Spleen (tissue), 11 donors: ENCODE measurements at regions not wholly inside any gene's neighbourhood (a gene's known extent, or its start where the extent isn't known, plus 50 kb on each side); places are given as distances from the start of the nearest gene placed in this dataset.

Experiments
- DNase-seq: peaks from one replicate; pipeline ENCODE4 v3.0.0-alpha.2; 2020
- H3K27ac ChIP-seq, 8 donors: fragments of 200-600 bp; sonication (generic) in 7 of 8; 1 replicate in 4 of 8; 2 replicates in 4 of 8; pipeline versions ENCODE4 v1.5.0 to v1.8.0; 2016 to 2021; ENCODE audit warnings: inconsistent platforms in 4 of 8, mild to moderate bottlenecking in 4 of 8, moderate library complexity in 1 of 8
- H3K27me3 ChIP-seq, 7 donors: fragments of 200-600 bp; sonication (generic) in 6 of 7; replicated peaks in 1 of 7; 1 replicate in 4 of 7; 2 replicates in 3 of 7; pipeline versions ENCODE4 v1.5.0 to v1.8.0; 2016 to 2021; ENCODE audit warnings: inconsistent platforms in 3 of 7, mild to moderate bottlenecking in 1 of 7
- H3K36me3 ChIP-seq, 6 donors: fragments of 200-600 bp; sonication (generic) in 5 of 6; 1 replicate in 4 of 6; 2 replicates in 2 of 6; pipeline versions ENCODE4 v1.5.0 to v1.8.0; 2016 to 2021; ENCODE audit warnings: inconsistent platforms in 2 of 6
- H3K4me1 ChIP-seq, 6 donors: fragments of 200-600 bp; sonication (generic) in 5 of 6; 1 replicate in 3 of 6; 2 replicates in 3 of 6; pipeline versions ENCODE4 v1.5.0 to v1.8.0; 2016 to 2021; ENCODE audit warnings: inconsistent platforms in 3 of 6
- H3K4me3 ChIP-seq, 8 donors: fragments of 200-600 bp; sonication (generic) in 7 of 8; 1 replicate in 4 of 8; 2 replicates in 4 of 8; pipeline versions ENCODE4 v1.5.0 to v1.8.0; 2016 to 2021; ENCODE audit warnings: inconsistent platforms in 4 of 8, mild to moderate bottlenecking in 4 of 8, moderate library complexity in 2 of 8
- H3K9me3 ChIP-seq, 8 donors: fragments of 200-600 bp; sonication (generic) in 7 of 8; 1 replicate in 4 of 8; 2 replicates in 4 of 8; pipeline versions ENCODE4 v1.5.0 to v1.8.0; 2016 to 2021; ENCODE audit warnings: inconsistent platforms in 4 of 8
- CTCF ChIP-seq, 11 experiments: fragments of 200-600 bp in 7 of 11; fragments of 450-650 bp in 4 of 11; sonication (generic) in 4 of 11; IDR thresholded peaks in 8 of 11; conservative IDR thresholded peaks in 3 of 11; 1 replicate in 7 of 11; 2 replicates in 4 of 11; pipeline versions ENCODE4 v1.4.0 to v1.8.0; 2016 to 2021; ENCODE audit warnings: antibody characterized with exemption in 11 of 11, inconsistent platforms in 4 of 11, mild to moderate bottlenecking in 1 of 11
- POLR2A ChIP-seq, 3 donors: fragments of 450-650 bp; IDR thresholded peaks; one replicate each; pipeline ENCODE4 v1.5.1; 2017; ENCODE audit warnings: antibody characterized with exemption in 3 of 3, mild to moderate bottlenecking in 1 of 3
- POLR2AphosphoS5 ChIP-seq, 3 donors: sonication (generic); formaldehyde crosslinking; IDR thresholded peaks; one replicate each; pipeline ENCODE4 v1.5.1; 2017; ENCODE audit warnings: antibody characterized with exemption in 3 of 3
- WGBS, 5 donors: extraction: QIAGEN DNeasy Blood & Tissue Kit in 3 of 5; methylation state at CpG; one replicate each; pipeline versions ENCODE4 v1.1.5 to v1.1.7; 2013 to 2018; 5-methylcytosine and 5-hydroxymethylcytosine counted together
- intact Hi-C: fragments of 100-400 bp; cut with DNase I; formaldehyde crosslinking; loops from one replicate; pipeline ENCODE4 v1.15.0; 2023; ENCODE audit warnings: low total_unique reads
- donor health status: healthy with polysubstance abuse.
- donor health status: DM: no; HTN: no; CAD: no; lungs with moderate emphysema.
- donor health status: DM: no; HTN: no; CAD: no.
- donor health status: Bipolar disorder and iron deficiency.
- donor health status: healthy.
- donor health status: DM: no; HTN: no; CAD: no.
- donor health status: DM: yes; HTN: yes; CAD: no.

GRCh38 chr2:105449076-105449475 is 50.2 kb upstream of the FHL2 start:
- intact Hi-C loops: no loop called here
- Histone ChIP-seq H3K4me1 (no peaks in the 10 kb centered on the region), H3K9me3 (no peaks in the 10 kb centered on the region), H3K36me3 (no peaks in the 10 kb centered on the region), H3K27me3 (peaks cover 0 to 21% (median 0%) of the 10 kb centered on the region in 7 donors), H3K27ac (no peak overlapping the region), H3K4me3 (no peak overlapping the region)
- WGBS, 5 donors: 32 to 61% (median 49%) methylated on average over 3 of the region's 3 CpGs
- TF ChIP-seq POLR2AphosphoS5 (IDR thresholded peaks at IDR 0.05) (no peak), POLR2A (IDR thresholded peaks at IDR 0.05) (no peak), CTCF (IDR thresholded peaks at IDR 0.05 in 8 of 11, conservative IDR thresholded peaks at IDR 0.05 in 3 of 11) (no peak)
- no peak for DNase-seq
